Esophagus muscularis mucosa (tissue), 4 donors: ENCODE measurements at regions not wholly inside any gene's neighbourhood (a gene's known extent, or its start where the extent isn't known, plus 50 kb on each side); places are given as distances from the start of the nearest gene placed in this dataset.

ENCODE experiments used
- DNase-seq: peaks from one replicate; pipeline ENCODE4 v3.0.0-alpha.2; 2017; ENCODE audit errors: extremely low spot score
- H3K27ac ChIP-seq, 4 donors: fragments of 200-600 bp; sonication (generic); replicated peaks in 1 of 4; 1 replicate in 3 of 4; 2 replicates in 1 of 4; pipeline ENCODE4 v1.5.1; 2016 to 2019; ENCODE audit warnings: mild to moderate bottlenecking in 1 of 4
- H3K27me3 ChIP-seq, 4 donors: fragments of 200-600 bp; sonication (generic); one replicate each; pipeline versions ENCODE4 v1.5.1 to v1.6.0; 2016 to 2019
- H3K36me3 ChIP-seq, 4 donors: fragments of 200-600 bp; sonication (generic); one replicate each; pipeline ENCODE4 v1.5.1; 2016 to 2019
- H3K4me1 ChIP-seq, 4 donors: fragments of 200-600 bp; sonication (generic); one replicate each; pipeline ENCODE4 v1.5.1; 2016 to 2019
- H3K4me3 ChIP-seq, 4 donors: fragments of 200-600 bp; sonication (generic); 1 replicate in 2 of 4; 2 replicates in 2 of 4; pipeline ENCODE4 v1.5.1; 2016 to 2019; ENCODE audit warnings: mild to moderate bottlenecking in 4 of 4, moderate library complexity in 1 of 4
- H3K9me3 ChIP-seq, 4 donors: fragments of 200-600 bp; sonication (generic); 1 replicate in 3 of 4; 2 replicates in 1 of 4; pipeline ENCODE4 v1.5.1; 2016 to 2019
- CTCF ChIP-seq, 3 experiments: fragments of 200-600 bp in 2 of 3; fragments of 450-650 bp in 1 of 3; sonication (generic) in 2 of 3; IDR thresholded peaks; one replicate each; pipeline ENCODE4 v1.5.1; 2017 to 2019; ENCODE audit warnings: antibody characterized with exemption in 3 of 3, mild to moderate bottlenecking in 2 of 3, moderate library complexity in 1 of 3
- EP300 ChIP-seq: sonication (generic); formaldehyde crosslinking; IDR thresholded peaks from one replicate; pipeline ENCODE4 v1.6.1; 2017; ENCODE audit warnings: antibody characterized with exemption
- POLR2A ChIP-seq: fragments of 450-650 bp; IDR thresholded peaks from one replicate; pipeline ENCODE4 v1.6.1; 2017; ENCODE audit warnings: antibody characterized with exemption, moderate library complexity, mild to moderate bottlenecking, low read depth
- POLR2AphosphoS5 ChIP-seq, 2 donors: sonication (generic); formaldehyde crosslinking; IDR thresholded peaks; one replicate each; pipeline ENCODE4 v1.6.1; 2017; ENCODE audit warnings: antibody characterized with exemption in 2 of 2
- WGBS: methylation state at CpG from one replicate; pipeline ENCODE4 v1.1.5; 2018; 5-methylcytosine and 5-hydroxymethylcytosine counted together
- intact Hi-C: fragments of 100-400 bp; cut with DNase I; formaldehyde crosslinking; loops from one replicate; pipeline ENCODE4 v1.15.1; 2023

GRCh38 chr1:193654951-193655735, 468.7 kb upstream of the B3GALT2 start:
- 54% methylated on average over 1 of the region's 2 CpGs for WGBS
- intact Hi-C loops = no loop called here
- no peak for DNase-seq
- no peak for TF ChIP-seq EP300
- TF ChIP-seq POLR2AphosphoS5 (IDR thresholded peaks at IDR 0.05) = peak in 1 of 2 donors; percentile 41
- H3K4me1 ChIP-seq = peaks cover 9 to 21% (median 15%) of the 10 kb centered on the region in 4 donors
- no peaks in the 10 kb centered on the region for H3K36me3 ChIP-seq
- no peak overlapping the region for H3K4me3 ChIP-seq
- no peak overlapping the region for H3K27ac ChIP-seq
- H3K27me3 ChIP-seq = no peaks in the 10 kb centered on the region
- peaks cover 0 to 24% (median 20%) of the 10 kb centered on the region in 4 donors for H3K9me3 ChIP-seq

- no peak overlapping the region for H3K27ac ChIP-seq
- intact Hi-C loops = no loop called here
- H3K9me3 ChIP-seq = peaks cover 0 to 24% (median 18%) of the 10 kb centered on the region in 4 donors
- H3K27me3 ChIP-seq = no peaks in the 10 kb centered on the region
- H3K4me1 ChIP-seq = no peaks in the 10 kb centered on the region
- DNase-seq = no peak
- H3K4me3 ChIP-seq = no peak overlapping the region
- no peak for TF ChIP-seq EP300
- no peak for TF ChIP-seq POLR2A
- TF ChIP-seq CTCF (IDR thresholded peaks at IDR 0.05) = no peak
- TF ChIP-seq POLR2AphosphoS5 (IDR thresholded peaks at IDR 0.05) = no peak
- no peaks in the 10 kb centered on the region for H3K36me3 ChIP-seq
- WGBS = 65% methylated on average over 3 of the region's 3 CpGs
Measured at GRCh38 chr1:193649587-193649986, 463.2 kb upstream of the B3GALT2 start.

DNA sequence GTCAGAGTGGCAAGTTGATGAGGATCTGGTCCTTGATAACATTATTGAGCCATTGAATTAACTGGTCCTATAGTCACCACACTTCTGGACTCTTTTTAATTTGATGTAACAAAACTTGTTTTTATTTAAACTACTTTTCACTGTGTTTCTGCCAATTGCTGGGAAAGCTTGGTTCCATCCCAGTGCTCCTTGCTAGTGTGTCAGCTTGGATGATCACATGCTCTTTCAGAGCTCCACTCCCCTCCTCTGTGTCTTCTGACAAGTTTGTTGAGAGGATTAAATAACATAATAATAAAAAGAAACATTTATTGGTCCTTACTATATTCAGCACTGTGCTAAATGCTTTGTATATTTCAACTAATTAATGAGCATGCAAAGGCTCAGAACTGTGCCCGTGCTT, 448.5 kb upstream of the B3GALT2 start:
- intact Hi-C loops = no loop called here
- TF ChIP-seq POLR2A (no peak), POLR2AphosphoS5 (IDR thresholded peaks at IDR 0.05) (no peak), CTCF (IDR thresholded peaks at IDR 0.05) (no peak), EP300 (no peak)
- Histone ChIP-seq H3K27ac (no peak overlapping the region), H3K4me3 (no peak overlapping the region), H3K27me3 (no peaks in the 10 kb centered on the region), H3K36me3 (no peaks in the 10 kb centered on the region), H3K9me3 (no peaks in the 10 kb centered on the region), H3K4me1 (no peaks in the 10 kb centered on the region)
- no peak for DNase-seq
- 90% methylated on average over 1 of the region's 1 CpG for WGBS

DNA sequence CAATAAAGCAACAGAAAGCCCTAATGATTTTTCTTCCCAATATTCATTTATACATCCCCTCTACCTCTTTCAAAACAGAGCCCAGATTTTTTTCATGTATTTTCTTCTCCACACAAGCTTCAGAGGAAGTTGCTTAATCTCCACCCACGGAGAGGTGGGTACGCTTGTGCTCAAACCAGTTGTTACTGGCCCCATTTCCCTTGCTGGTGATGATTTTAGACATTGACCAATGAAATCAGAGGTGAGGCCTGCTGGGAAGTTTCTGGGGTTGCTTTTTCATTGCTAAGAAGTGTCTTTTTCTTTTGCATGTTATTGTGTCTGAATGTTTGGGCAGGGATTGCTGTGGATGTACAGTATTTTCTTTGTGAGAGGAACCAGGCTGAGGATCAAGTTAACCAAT, 448.1 kb upstream of the B3GALT2 start:
- Histone ChIP-seq H3K27me3 (no peaks in the 10 kb centered on the region), H3K4me1 (no peaks in the 10 kb centered on the region), H3K4me3 (no peak overlapping the region), H3K9me3 (no peaks in the 10 kb centered on the region), H3K27ac (no peak overlapping the region), H3K36me3 (no peaks in the 10 kb centered on the region)
- intact Hi-C loops = no loop called here
- TF ChIP-seq POLR2AphosphoS5 (IDR thresholded peaks at IDR 0.05) (no peak), CTCF (IDR thresholded peaks at IDR 0.05) (no peak), POLR2A (no peak), EP300 (no peak)
- DNase-seq = no peak
- WGBS = 63% methylated on average over 2 of the region's 2 CpGs

DNA sequence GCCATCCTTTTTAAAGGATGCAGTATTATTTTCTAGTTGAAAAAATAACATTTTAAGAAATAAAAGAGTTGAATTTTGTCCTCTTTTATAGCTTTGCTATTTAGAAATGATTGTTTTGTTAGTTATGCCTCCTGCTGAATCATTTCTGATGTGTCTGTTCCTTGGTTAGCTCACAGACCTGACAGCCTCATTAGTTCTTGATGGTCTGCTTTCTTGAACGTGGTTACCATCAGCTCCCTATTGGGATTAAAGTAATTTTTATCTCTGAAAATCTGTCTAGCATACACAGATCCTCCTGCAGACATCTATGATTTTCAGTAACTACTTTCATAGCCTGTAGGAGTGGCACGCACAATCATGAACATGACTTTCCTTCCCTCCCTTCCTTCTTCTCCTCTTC, 447.6 kb upstream of the B3GALT2 start:
- Histone ChIP-seq H3K36me3 (no peaks in the 10 kb centered on the region), H3K4me1 (no peaks in the 10 kb centered on the region), H3K27ac (no peak overlapping the region), H3K27me3 (no peaks in the 10 kb centered on the region), H3K4me3 (no peak overlapping the region), H3K9me3 (no peaks in the 10 kb centered on the region)
- intact Hi-C loops = no loop called here
- DNase-seq = no peak
- 36% methylated on average over 2 of the region's 2 CpGs for WGBS
- TF ChIP-seq POLR2AphosphoS5 (IDR thresholded peaks at IDR 0.05) (no peak), POLR2A (no peak), EP300 (no peak), CTCF (IDR thresholded peaks at IDR 0.05) (no peak)
